Memory B cell (primary cell): ENCODE measurements at regions not wholly inside any gene's neighbourhood (a gene's known extent, or its start where the extent isn't known, plus 50 kb on each side); places are given as distances from the start of the nearest gene placed in this dataset.
"Not testable (repeated sequence)": the region's sequence is repeated elsewhere in the genome, so short reads cannot be mapped to it uniquely, and the experiment has no call there.

Source experiments
- ATAC-seq: fragments of 150-1000 bp; cut with Tn5 transposase; 2 replicates; pipeline ENCODE4 v1.10.0; 2021; ENCODE audit warnings: low read depth, mild to moderate bottlenecking, moderate library complexity
- DNase-seq, 2 donors: peaks; one replicate each; pipeline ENCODE4 v3.0.0; 2022; ENCODE audit warnings: low spot score in 2 of 2
- H3K27ac Mint-ChIP-seq: one replicate; pipeline ENCODE4 v1.8.0; 2022; ENCODE audit warnings: mild to moderate bottlenecking, moderate library complexity, mixed read lengths
- H3K27me3 Mint-ChIP-seq: one replicate; pipeline ENCODE4 v1.8.0; 2022; ENCODE audit warnings: mixed read lengths
- H3K36me3 Mint-ChIP-seq: one replicate; pipeline ENCODE4 v1.8.0; 2022; ENCODE audit warnings: mild to moderate bottlenecking, mixed read lengths
- H3K4me1 Mint-ChIP-seq: one replicate; pipeline ENCODE4 v1.8.0; 2022; ENCODE audit warnings: mixed read lengths
- H3K4me3 Mint-ChIP-seq: one replicate; pipeline ENCODE4 v1.8.0; 2022; ENCODE audit warnings: mild to moderate bottlenecking, moderate library complexity, mixed read lengths
- H3K9me3 Mint-ChIP-seq: one replicate; pipeline ENCODE4 v1.8.0; 2022; ENCODE audit warnings: mixed read lengths

DNA sequence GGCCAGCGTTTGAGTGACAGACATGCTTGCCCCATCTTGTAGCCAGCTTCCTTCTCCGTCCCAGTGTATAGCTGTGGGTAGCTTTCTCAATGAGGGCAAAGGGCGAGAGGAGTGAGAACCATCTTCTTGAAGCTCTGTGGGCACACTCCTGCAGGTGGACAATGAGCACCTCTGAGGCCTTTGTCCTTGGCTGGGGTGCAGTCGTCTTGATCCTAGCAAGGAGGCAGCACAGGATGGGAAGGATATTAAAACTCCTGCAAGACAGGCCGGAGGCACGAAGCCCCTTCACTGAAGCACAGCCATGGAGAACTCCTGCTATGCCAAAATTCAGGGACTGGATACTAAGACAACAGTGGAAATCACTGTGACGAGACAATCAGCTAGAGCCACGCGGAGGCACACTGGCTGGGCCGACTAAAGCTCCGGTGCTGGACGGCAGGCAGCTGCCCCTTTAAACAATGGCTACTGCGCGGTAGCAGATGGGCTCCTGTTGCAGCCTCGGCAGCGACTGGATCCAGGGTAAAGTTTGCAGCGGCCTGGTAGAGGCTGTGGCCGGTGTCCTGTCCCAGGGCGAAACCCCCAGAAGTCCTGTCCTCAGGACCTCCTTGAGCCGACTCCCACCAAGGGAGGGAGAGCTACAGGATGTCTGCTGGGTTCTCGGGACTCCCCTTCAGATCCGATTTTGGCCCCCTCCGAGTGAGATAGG is 159.0 kb upstream of the ZNF337 start:
- not testable (repeated sequence) for H3K27ac Mint-ChIP-seq, DNase-seq, H3K4me3 Mint-ChIP-seq, ATAC-seq, H3K9me3 Mint-ChIP-seq, H3K36me3 Mint-ChIP-seq
- H3K4me1 Mint-ChIP-seq, result peaks cover 21% of the 10 kb centered on the region
- peaks cover 30% of the 10 kb centered on the region for H3K27me3 Mint-ChIP-seq

- H3K36me3 Mint-ChIP-seq, H3K27ac Mint-ChIP-seq, H3K9me3 Mint-ChIP-seq, ATAC-seq, DNase-seq: not testable (repeated sequence)
- H3K27me3 Mint-ChIP-seq, result peaks cover 30% of the 10 kb centered on the region
- peaks cover 21% of the 10 kb centered on the region for H3K4me1 Mint-ChIP-seq
- H3K4me3 Mint-ChIP-seq, result peak overlapping the region; percentile 85
Observed at GRCh38 chr20:25854666-25855065, 158.0 kb upstream of the ZNF337 start.

GRCh38 chr20:25853718-25854388 is 157.2 kb upstream of the ZNF337 start:
- peaks cover 17% of the 10 kb centered on the region for H3K4me1 Mint-ChIP-seq
- peaks cover 26% of the 10 kb centered on the region for H3K27me3 Mint-ChIP-seq
- ATAC-seq, result peak; percentile 59
- H3K27ac Mint-ChIP-seq, result peak overlapping the region; percentile 60
- not testable (repeated sequence) for H3K9me3 Mint-ChIP-seq, H3K36me3 Mint-ChIP-seq
- H3K4me3 Mint-ChIP-seq, result peak overlapping the region; percentile 85
- peak in 1 of 2 donors; percentile 63 for DNase-seq

DNA sequence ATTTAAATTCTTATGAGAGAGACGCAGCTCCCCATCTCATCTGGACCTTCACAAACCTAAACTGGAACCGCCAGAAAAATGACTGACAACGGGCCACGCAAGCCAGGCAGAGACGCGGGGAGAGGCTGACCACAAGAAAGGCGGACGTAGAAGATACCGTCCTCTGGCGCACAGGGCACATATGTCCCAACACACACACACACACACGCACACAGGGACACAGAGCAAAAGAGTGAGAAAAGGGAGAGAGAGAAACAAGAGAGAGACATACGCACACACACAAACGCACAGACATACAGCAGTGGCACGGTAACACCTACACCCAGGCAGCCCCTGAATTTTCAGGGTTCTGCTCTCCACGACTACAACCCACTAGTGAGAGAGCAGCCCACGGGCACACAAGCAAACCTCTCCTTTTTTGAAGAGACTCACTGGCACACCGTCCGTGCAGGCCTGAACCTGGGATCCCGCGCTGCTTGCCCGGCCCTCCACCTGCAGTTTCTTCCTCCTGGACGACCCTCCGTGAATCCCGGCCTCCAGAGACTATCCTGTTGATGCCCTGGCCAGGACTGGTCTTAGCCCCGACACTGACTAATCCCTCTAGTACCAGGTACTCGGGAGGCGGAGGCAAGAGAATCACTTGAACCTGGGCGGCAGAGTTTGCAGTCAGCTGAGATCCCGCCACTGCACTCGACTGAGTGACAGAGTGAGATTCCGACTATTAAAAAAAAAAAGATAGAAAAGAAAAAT is 156.5 kb upstream of the ZNF337 start:
- peak in 1 of 2 donors; percentile 9 for DNase-seq
- H3K36me3 Mint-ChIP-seq, ATAC-seq, H3K9me3 Mint-ChIP-seq: not testable (repeated sequence)
- Mint-ChIP-seq H3K27ac (peak overlapping the region; percentile 64), H3K27me3 (peaks cover 26% of the 10 kb centered on the region), H3K4me3 (peak overlapping the region; percentile 67), H3K4me1 (peaks cover 17% of the 10 kb centered on the region)

DNA sequence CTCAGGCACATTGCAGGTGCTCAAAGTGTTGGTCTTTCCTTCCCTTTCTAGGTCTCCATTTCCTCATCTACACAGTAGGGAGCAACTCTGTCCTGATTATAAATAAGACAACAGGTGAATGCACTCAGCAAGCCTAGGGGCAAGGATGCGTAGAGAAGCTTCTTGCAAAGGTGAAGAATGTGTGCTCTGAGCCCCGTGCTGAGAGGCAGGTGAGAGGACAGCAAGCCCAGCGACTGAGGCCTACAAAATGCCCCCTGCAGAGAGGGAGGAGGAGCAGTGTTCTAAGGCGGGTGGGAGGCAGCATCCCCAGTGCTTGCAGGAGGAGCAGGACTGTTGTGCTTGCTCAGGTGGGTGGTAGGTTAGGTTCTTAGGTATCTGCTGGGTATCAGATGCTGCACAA is 153.5 kb upstream of the ZNF337 start:
- not testable (repeated sequence) for H3K36me3 Mint-ChIP-seq, ATAC-seq, DNase-seq, H3K9me3 Mint-ChIP-seq, H3K4me3 Mint-ChIP-seq, H3K4me1 Mint-ChIP-seq, H3K27ac Mint-ChIP-seq
- H3K27me3 Mint-ChIP-seq, result peaks cover 15% of the 10 kb centered on the region

DNA sequence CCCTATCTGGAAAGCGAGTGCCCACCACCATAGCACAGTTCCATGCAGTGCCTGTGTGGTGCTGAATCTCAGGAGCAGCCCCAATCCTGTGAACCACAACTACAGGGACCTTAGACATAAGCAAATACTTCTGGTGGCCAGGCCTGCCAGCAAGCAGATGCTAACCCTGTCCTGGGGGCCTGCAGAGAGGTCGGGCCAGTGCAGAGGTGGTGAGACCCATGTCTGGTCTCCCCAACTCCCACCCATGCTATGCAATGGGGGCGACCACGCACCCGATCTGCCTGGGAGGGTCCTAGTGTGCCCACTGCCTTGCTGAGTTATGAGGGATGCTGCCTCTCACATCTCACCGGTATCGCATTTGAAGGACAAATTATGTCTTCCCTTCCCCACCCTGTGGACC is 151.6 kb upstream of the ZNF337 start:
- no peak for DNase-seq
- H3K9me3 Mint-ChIP-seq, result no peaks in the 10 kb centered on the region
- ATAC-seq, result no peak
- H3K27me3 Mint-ChIP-seq, result peaks cover 6% of the 10 kb centered on the region
- peaks cover 3% of the 10 kb centered on the region for H3K4me1 Mint-ChIP-seq
- no peaks in the 10 kb centered on the region for H3K36me3 Mint-ChIP-seq
- H3K27ac Mint-ChIP-seq, result no peak overlapping the region
- no peak overlapping the region for H3K4me3 Mint-ChIP-seq

GRCh38 chr20:25844640-25845039 is 148.0 kb upstream of the ZNF337 start:
- not testable (repeated sequence) for DNase-seq, H3K27me3 Mint-ChIP-seq, H3K27ac Mint-ChIP-seq, ATAC-seq, H3K9me3 Mint-ChIP-seq, H3K36me3 Mint-ChIP-seq, H3K4me3 Mint-ChIP-seq, H3K4me1 Mint-ChIP-seq

DNA sequence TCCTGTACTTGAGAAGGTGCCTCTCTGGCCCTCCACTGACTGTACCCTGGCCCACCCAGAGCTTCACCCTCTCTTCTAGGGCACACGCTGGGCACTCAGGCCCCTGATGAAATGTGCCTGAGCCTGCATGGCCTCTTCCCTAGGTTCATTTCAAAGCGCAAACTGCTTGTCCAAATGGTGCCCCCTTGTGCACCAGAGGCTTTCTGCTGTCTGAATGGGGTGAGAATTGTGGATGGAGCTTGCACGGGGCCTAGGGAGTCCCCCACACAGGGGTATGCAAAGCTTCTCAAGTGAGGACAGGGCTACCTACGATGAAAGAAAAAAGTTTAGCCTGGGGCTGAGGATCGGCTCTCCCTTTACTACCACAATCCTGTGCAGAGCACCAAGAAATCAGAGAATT is 116.9 kb upstream of the ZNF337 start:
- not testable (repeated sequence) for DNase-seq, H3K36me3 Mint-ChIP-seq, H3K4me1 Mint-ChIP-seq, H3K27me3 Mint-ChIP-seq, H3K4me3 Mint-ChIP-seq, ATAC-seq, H3K27ac Mint-ChIP-seq, H3K9me3 Mint-ChIP-seq

DNA sequence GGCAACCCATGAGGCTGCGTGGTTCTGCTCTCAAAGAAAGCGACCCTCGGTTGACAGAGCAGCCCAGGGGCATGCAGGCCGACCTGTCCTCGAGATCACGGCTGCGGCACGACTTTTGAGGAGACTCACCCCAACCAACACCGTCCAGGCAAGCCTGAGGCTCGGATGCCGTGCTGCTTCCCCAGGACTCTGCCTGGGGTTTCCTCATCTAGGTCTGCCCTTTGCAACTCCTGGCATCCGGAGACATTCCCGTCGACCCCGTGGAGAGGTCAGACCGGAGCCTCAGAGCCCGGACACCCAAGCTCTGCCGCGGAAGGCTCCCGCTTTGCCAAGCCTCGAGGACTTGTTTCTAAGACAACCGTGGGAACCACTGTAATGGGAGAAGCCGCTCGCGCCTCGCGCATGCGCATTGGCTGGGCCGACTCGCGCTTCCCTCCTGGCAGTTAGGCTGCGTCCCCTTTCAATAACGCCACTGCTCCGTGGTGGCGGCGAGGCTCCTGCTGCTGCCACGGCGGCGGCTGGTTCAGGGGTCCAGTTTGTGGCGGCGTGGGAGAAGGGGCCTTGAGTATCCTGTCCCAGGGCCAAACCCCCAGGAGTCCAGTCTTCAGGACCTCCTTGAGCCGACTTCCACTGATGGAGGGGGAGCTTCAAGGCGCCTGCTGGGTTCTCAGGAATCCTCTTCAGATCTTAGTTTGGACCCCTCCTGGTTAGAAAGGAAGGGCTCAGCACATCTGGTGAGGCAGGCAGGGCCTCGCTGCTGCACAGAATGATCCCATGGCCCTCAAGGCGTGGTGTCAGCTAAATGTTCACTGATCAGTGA is 101.7 kb upstream of the ZNF337 start:
- not testable (repeated sequence) for H3K27me3 Mint-ChIP-seq, H3K4me1 Mint-ChIP-seq, H3K27ac Mint-ChIP-seq, ATAC-seq, H3K4me3 Mint-ChIP-seq, H3K36me3 Mint-ChIP-seq, DNase-seq, H3K9me3 Mint-ChIP-seq

- H3K36me3 Mint-ChIP-seq, H3K27me3 Mint-ChIP-seq, H3K9me3 Mint-ChIP-seq, DNase-seq, H3K4me3 Mint-ChIP-seq, H3K27ac Mint-ChIP-seq, ATAC-seq, H3K4me1 Mint-ChIP-seq: not testable (repeated sequence)
Observed at GRCh38 chr20:25797062-25797461, 100.4 kb upstream of the ZNF337 start.

DNA sequence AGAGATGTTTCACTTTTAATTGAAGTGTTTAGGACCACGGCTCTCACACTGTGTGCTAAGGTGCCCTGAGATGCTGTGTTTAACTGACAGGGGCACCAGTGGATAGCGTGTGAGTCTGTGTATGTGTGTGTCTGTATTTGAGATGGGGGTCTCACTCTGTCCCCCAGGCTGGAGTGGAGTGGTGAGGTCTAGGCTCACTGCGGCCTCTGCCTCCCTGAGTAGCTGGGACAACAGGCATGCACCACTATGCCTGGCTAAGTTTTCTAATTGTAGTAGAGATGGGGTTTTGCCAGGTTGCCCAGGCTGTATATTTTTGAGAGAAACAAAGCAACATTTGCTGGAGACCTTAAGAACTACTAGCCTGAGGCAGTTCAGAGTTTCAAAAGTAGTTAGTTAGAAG is 80.6 kb upstream of the ZNF337 start:
- H3K27me3 Mint-ChIP-seq, H3K36me3 Mint-ChIP-seq, H3K4me1 Mint-ChIP-seq, H3K27ac Mint-ChIP-seq, DNase-seq, H3K4me3 Mint-ChIP-seq, ATAC-seq, H3K9me3 Mint-ChIP-seq: not testable (repeated sequence)

DNA sequence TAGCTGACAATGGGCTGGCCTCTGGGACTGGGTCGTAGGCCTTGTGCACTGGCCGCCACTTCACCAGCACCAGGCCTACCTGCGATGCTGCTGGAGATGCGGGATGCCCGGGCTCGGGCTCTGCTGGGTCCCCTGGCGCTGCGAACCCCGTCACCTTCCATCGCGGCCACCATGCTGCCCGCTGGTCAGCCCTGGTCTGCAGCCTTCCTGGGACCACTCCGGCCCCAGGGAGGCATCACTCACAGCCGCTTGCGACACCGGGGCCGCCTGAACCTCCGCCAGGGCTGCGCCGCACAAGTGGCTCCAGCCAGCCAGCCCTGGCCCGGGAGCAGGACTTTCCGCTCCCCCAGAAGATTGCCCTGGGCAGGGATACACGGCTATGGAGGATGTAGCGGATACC is 78.1 kb upstream of the ZNF337 start:
- not testable (repeated sequence) for H3K4me1 Mint-ChIP-seq, H3K36me3 Mint-ChIP-seq, DNase-seq, H3K4me3 Mint-ChIP-seq, ATAC-seq, H3K9me3 Mint-ChIP-seq, H3K27me3 Mint-ChIP-seq, H3K27ac Mint-ChIP-seq

GRCh38 chr20:25774203-25774602 is 77.5 kb upstream of the ZNF337 start:
- DNase-seq, H3K36me3 Mint-ChIP-seq, H3K9me3 Mint-ChIP-seq, H3K4me3 Mint-ChIP-seq, ATAC-seq, H3K4me1 Mint-ChIP-seq, H3K27me3 Mint-ChIP-seq, H3K27ac Mint-ChIP-seq: not testable (repeated sequence)

DNA sequence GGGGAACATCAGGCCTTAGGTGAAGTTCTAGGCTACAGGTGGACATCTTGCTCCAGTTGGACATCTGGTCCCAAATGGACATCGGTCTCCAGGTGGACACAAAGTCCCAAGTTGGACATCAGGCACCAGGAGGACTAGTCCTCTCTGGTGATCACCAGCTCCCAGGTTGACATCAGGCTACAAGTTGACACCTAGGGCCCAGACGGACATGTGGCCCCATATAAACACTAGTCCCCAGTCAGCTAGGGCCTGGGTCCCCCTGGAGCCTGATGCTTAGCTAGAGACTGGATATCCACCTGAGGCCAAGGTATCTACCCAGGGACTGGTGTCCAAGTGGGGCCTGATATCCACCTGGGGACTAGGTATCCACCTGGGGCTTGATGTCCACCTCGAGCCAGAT is 75.8 kb upstream of the ZNF337 start:
- H3K36me3 Mint-ChIP-seq, result not testable (repeated sequence)

More for the DNA sequence above, 75.8 kb upstream of the ZNF337 start:
- H3K4me3 Mint-ChIP-seq, H3K9me3 Mint-ChIP-seq, H3K4me1 Mint-ChIP-seq, ATAC-seq, H3K27ac Mint-ChIP-seq, DNase-seq, H3K27me3 Mint-ChIP-seq: not testable (repeated sequence)
